Naive thymus-derived CD4-positive, alpha-beta T cell (primary cell): ENCODE measurements at regions not wholly inside any gene's neighbourhood (a gene's known extent, or its start where the extent isn't known, plus 50 kb on each side); places are given as distances from the start of the nearest gene placed in this dataset.

Source experiments
- ATAC-seq: fragments of 150-1000 bp; cut with Tn5 transposase; 2 replicates; pipeline ENCODE4 v1.10.0; 2021; ENCODE audit warnings: mild to moderate bottlenecking, moderate library complexity
- CTCF ChIA-PET: fragments of 350-600 bp; sonication (Branson Sonifier 250); formaldehyde crosslinking; loops from one replicate; lab custom pipeline; 2021; ENCODE audit warnings: antibody characterized with exemption; lab: Charles Lee
- POLR2A ChIA-PET: fragments of 350-600 bp; sonication (Branson Sonifier 250); formaldehyde crosslinking; loops from one replicate; lab custom pipeline; 2021; ENCODE audit warnings: antibody characterized with exemption, inconsistent platforms; lab: Charles Lee
- DNase-seq, 9 donors: peaks; one replicate each; pipeline versions ENCODE4 v3.0.0 to v3.0.0-alpha.2; 2020 to 2022; ENCODE audit warnings: mixed read lengths in 1 of 9
- H3K27ac ChIP-seq: one replicate; pipeline ENCODE4 v1.7.0; 2013; ENCODE audit warnings: mild to moderate bottlenecking, low read depth, low read length, moderate library complexity
- H3K27me3 ChIP-seq, 2 donors: one replicate each; pipeline ENCODE4 v1.7.0; 2013; ENCODE audit warnings: low read length in 2 of 2, mild to moderate bottlenecking in 2 of 2, moderate library complexity in 2 of 2; ENCODE audit not compliant: control insufficient read depth in 2 of 2, insufficient read depth in 2 of 2
- H3K36me3 ChIP-seq, 3 experiments: 1 replicate in 2 of 3; 2 replicates in 1 of 3; pipeline ENCODE4 v1.7.0; 2013; ENCODE audit warnings: low read length in 3 of 3, mild to moderate bottlenecking in 3 of 3, moderate library complexity in 1 of 3; ENCODE audit not compliant: insufficient read depth in 3 of 3, control insufficient read depth in 2 of 3
- H3K4me1 ChIP-seq, 2 donors: one replicate each; pipeline ENCODE4 v1.7.0; 2013; ENCODE audit warnings: low read length in 2 of 2, mild to moderate bottlenecking in 2 of 2, moderate library complexity in 1 of 2; ENCODE audit not compliant: control insufficient read depth in 2 of 2, insufficient read depth in 2 of 2
- H3K4me3 ChIP-seq: 2 replicates; pipeline ENCODE4 v1.7.0; 2013; ENCODE audit warnings: mild to moderate bottlenecking, low read length
- H3K9me3 ChIP-seq, 3 experiments: 1 replicate in 2 of 3; 2 replicates in 1 of 3; pipeline ENCODE4 v1.7.0; 2013; ENCODE audit warnings: low read length in 3 of 3; ENCODE audit not compliant: control insufficient read depth in 2 of 3
- H3K27ac Mint-ChIP-seq, 9 donors: one replicate each; pipeline ENCODE4 v1.8.0; 2020 to 2022; ENCODE audit warnings: mixed read lengths in 9 of 9, mild to moderate bottlenecking in 8 of 9, moderate library complexity in 5 of 9, inconsistent platforms in 2 of 9
- H3K27me3 Mint-ChIP-seq, 5 donors: one replicate each; pipeline ENCODE4 v1.8.0; 2021 to 2022; ENCODE audit warnings: mixed read lengths in 5 of 5, mild to moderate bottlenecking in 1 of 5
- H3K36me3 Mint-ChIP-seq, 5 donors: one replicate each; pipeline ENCODE4 v1.8.0; 2020 to 2022; ENCODE audit warnings: mixed read lengths in 5 of 5, mild to moderate bottlenecking in 3 of 5, inconsistent platforms in 1 of 5
- H3K4me1 Mint-ChIP-seq, 7 donors: one replicate each; pipeline ENCODE4 v1.8.0; 2020 to 2022; ENCODE audit warnings: mixed read lengths in 7 of 7, mild to moderate bottlenecking in 3 of 7, inconsistent platforms in 1 of 7
- H3K4me3 Mint-ChIP-seq, 10 donors: one replicate each; pipeline ENCODE4 v1.8.0; 2020 to 2022; ENCODE audit warnings: mild to moderate bottlenecking in 10 of 10, mixed read lengths in 10 of 10, moderate library complexity in 6 of 10, inconsistent platforms in 2 of 10
- H3K9me3 Mint-ChIP-seq, 11 donors: one replicate each; pipeline ENCODE4 v1.8.0; 2020 to 2022; ENCODE audit warnings: mixed read lengths in 11 of 11, mild to moderate bottlenecking in 4 of 11, inconsistent platforms in 1 of 11, moderate library complexity in 1 of 11
- intact Hi-C, 2 donors: fragments of 100-400 bp; cut with micrococcal nuclease; formaldehyde crosslinking; loops; one replicate each; pipeline ENCODE4 v1.15.1; 2023

DNA sequence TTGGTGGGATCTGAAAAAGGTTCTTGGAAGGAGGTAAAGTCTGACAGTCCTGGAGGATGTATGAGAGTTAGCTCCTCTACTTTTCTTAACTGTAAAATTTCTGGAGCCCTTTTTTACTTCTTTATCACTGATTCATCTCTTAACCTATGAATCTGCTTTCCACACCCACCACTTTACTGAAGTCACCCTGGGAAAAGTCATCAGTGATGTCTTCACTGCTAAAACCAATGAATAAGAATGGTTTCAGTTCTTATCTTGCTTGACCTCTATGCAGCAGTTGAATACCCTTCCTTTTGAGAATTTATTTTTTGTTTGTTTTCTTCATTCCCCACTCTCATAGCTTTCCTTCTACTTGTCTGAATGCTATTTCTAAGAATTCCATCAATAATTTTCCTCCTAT lies 80.0 kb downstream of the AREG start:
- H3K4me1 Mint-ChIP-seq: peaks cover 0 to 2% (median 0%) of the 10 kb centered on the region in 7 donors
- POLR2A ChIA-PET: no interaction called here
- no peak overlapping the region for H3K4me3 Mint-ChIP-seq
- Histone ChIP-seq H3K27ac (no peak overlapping the region), H3K4me3 (no peak overlapping the region), H3K27me3 (no peaks in the 10 kb centered on the region), H3K9me3 (no peaks in the 10 kb centered on the region), H3K4me1 (no peaks in the 10 kb centered on the region), H3K36me3 (no peaks in the 10 kb centered on the region)
- CTCF ChIA-PET: no interaction called here
- ATAC-seq (no peak), DNase-seq (no peak)
- intact Hi-C loops: no loop called here
- no peaks in the 10 kb centered on the region for H3K36me3 Mint-ChIP-seq
- H3K27ac Mint-ChIP-seq: no peak overlapping the region
- H3K9me3 Mint-ChIP-seq: no peaks in the 10 kb centered on the region
- peaks cover 0 to 20% (median 3%) of the 10 kb centered on the region in 5 donors for H3K27me3 Mint-ChIP-seq

DNA sequence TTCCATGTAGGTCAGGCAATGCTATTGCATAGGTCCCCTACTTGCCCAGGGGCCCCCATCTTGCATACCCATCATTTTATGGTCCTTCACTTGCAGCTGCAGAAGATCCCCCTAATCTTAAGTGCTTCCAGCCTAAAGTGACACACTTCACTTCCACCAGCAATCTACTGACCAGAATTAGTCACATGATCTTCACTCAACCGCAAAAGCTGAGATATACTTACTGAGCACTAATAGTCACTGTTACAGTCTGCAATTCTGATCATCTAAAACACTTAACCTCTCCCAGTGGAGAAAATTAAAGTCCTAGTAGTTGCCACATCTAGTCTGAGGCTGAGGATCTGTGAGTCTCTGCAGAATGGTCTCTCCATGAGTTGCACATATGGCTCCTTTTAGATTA lies 82.1 kb downstream of the AREG start:
- POLR2A ChIA-PET: no interaction called here
- intact Hi-C loops: no loop called here
- CTCF ChIA-PET: no interaction called here
- no peak for DNase-seq
- no peaks in the 10 kb centered on the region for H3K36me3 Mint-ChIP-seq
- no peaks in the 10 kb centered on the region for H3K4me1 ChIP-seq
- H3K27ac ChIP-seq: no peak overlapping the region
- no peak overlapping the region for H3K27ac Mint-ChIP-seq
- H3K4me3 Mint-ChIP-seq: no peak overlapping the region
- no peaks in the 10 kb centered on the region for H3K27me3 ChIP-seq
- H3K4me1 Mint-ChIP-seq: peaks cover 0 to 2% (median 0%) of the 10 kb centered on the region in 7 donors
- H3K36me3 ChIP-seq: no peaks in the 10 kb centered on the region
- H3K4me3 ChIP-seq: no peak overlapping the region
- no peaks in the 10 kb centered on the region for H3K9me3 Mint-ChIP-seq
- no peaks in the 10 kb centered on the region for H3K9me3 ChIP-seq
- ATAC-seq: no peak
- H3K27me3 Mint-ChIP-seq: peaks cover 0 to 24% (median 5%) of the 10 kb centered on the region in 5 donors

DNA sequence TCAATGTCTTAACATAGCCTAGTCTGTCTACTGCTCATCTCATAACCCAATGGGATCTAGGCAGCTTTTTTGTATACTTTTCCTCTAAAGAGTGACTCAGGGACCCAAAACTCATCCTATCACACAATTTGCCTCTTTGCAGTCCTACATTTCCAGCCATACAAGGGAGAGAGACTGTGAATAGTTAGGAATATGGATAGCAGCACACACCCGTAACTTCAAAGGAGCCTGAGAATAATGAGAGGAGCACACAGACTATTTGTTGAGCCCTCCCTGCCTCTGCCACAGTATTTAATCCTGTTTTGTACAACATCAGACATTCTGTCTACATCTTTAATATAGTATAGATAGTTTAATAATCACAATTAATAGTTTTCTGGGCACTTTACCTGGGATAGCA lies 83.2 kb downstream of the AREG start:
- Histone ChIP-seq H3K27me3 (no peaks in the 10 kb centered on the region), H3K9me3 (no peaks in the 10 kb centered on the region), H3K27ac (no peak overlapping the region), H3K36me3 (no peaks in the 10 kb centered on the region), H3K4me3 (no peak overlapping the region), H3K4me1 (no peaks in the 10 kb centered on the region)
- H3K4me1 Mint-ChIP-seq: peaks cover 0 to 2% (median 0%) of the 10 kb centered on the region in 7 donors
- H3K9me3 Mint-ChIP-seq: no peaks in the 10 kb centered on the region
- ChIA-PET POLR2A (no interaction called here), CTCF (interaction anchor here (0.5 kb wide), 1 partner anchor 13 kb away, joined by 4 read pairs; no protein-coding TSS in a partner anchor)
- intact Hi-C loops: no loop called here
- DNase-seq (no peak), ATAC-seq (no peak)
- no peak overlapping the region for H3K27ac Mint-ChIP-seq
- H3K27me3 Mint-ChIP-seq: peaks cover 0 to 29% (median 6%) of the 10 kb centered on the region in 5 donors
- H3K36me3 Mint-ChIP-seq: no peaks in the 10 kb centered on the region
- no peak overlapping the region for H3K4me3 Mint-ChIP-seq

DNA sequence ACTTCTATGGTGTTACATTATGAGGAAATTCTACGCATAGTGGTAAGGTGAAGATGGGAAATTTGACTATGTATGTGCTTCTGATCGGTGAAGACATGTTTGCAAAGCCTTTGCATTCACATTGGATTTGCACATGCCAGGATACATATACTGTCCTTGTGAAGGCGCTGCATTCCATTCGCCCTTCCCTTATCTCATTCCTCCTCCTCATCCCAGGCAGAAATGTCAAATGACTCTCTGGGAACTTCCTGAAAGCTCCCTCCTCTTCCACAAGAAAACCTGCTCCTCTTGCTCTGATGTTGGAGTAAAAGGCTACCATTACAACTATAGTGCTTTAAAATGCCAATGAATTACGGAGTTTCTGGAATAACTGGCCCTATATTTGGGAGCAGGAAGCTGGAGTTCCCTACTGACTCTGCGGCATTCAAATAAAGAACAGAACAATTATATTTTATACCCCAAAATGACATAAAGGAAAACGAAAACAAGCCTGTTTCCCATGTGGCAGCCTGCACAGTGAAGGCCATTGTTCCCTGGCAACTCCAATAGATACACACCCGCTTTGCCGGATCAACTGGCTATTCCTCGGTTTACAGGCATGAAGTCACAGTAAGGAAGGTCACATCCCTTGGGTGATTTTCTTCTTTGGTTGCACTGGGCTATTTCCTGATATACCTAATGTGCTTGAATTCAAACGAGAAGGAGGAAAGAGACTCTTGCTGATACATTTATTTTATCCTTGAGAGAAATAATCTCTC lies 84.5 kb downstream of the AREG start:
- no peaks in the 10 kb centered on the region for H3K36me3 Mint-ChIP-seq
- intact Hi-C loops: loop anchor here (5.0 to 10.0 kb wide), 3 partner anchors 143 to 345 kb away; no protein-coding TSS in a partner anchor
- no peak overlapping the region for H3K27ac Mint-ChIP-seq
- no peaks in the 10 kb centered on the region for H3K27me3 ChIP-seq
- H3K4me1 Mint-ChIP-seq: peaks cover 0 to 2% (median 0%) of the 10 kb centered on the region in 7 donors
- no peak overlapping the region for H3K4me3 Mint-ChIP-seq
- ChIA-PET POLR2A (no interaction called here), CTCF (no interaction called here)
- no peak overlapping the region for H3K27ac ChIP-seq
- DNase-seq (no peak), ATAC-seq (no peak)
- H3K9me3 Mint-ChIP-seq: no peaks in the 10 kb centered on the region
- no peaks in the 10 kb centered on the region for H3K36me3 ChIP-seq
- H3K4me1 ChIP-seq: no peaks in the 10 kb centered on the region
- no peak overlapping the region for H3K4me3 ChIP-seq
- peaks cover 0 to 29% (median 6%) of the 10 kb centered on the region in 5 donors for H3K27me3 Mint-ChIP-seq
- H3K9me3 ChIP-seq: no peaks in the 10 kb centered on the region

DNA sequence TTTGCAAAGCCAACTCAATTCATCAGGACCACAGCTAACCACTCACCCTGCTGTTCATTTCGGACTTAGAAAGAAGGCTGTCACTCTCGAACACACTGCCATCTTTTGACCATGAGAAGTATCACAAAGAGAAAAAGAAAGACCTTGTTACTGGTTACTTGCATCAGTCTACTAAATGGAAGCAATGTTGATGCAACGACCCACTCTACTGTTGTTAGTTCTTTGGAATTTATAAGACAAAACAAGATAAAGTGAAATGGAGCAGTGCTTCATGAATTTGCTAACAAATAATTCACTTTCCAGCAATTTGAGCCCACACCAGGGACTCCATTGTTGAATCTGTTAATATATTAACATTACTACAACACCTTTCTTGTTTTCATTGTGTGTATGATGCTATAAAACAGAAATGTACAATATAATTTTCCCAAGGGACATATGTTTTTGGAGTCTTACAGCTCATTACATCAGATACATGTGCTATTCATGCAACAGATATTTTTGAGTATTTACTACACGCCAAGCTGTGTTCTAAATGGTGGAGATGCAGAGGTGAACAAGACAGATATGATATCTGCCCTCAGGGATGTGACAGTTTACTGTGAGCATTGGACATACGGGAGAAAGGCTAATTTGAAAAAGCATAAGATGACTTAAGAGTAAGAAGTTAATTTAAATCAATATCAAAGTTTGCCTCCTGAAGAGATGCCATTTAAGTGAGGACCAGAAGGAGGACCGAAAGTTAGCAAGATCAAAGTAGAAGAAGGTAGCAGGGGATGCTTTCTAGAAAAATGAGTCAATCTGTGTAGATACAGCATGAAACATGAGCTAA lies 87.2 kb downstream of the AREG start:
- intact Hi-C loops: loop anchor here (1.0 to 10.0 kb wide), 8 partner anchors 87 to 347 kb away; partner anchors contain the start of gene AREG (in 1 of the 2)

DNA sequence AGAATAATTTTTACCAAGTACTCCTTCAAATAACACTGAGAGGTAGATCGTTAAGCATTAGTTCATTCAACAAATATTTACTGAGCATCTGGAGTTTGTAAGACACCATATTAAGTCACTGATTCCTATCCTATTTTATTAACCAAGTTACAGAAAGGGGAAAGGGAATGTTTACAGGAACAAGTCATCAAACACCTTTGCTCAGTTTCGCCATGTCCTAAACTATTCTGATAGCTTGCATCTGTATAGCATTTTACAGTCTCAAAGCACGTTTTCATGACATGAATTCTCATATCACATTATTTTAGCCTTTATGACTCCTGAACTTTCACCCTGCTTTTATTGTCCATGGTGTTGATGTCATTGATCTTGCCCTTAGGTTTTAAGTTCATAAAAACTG lies 89.2 kb downstream of the AREG start:
- Histone ChIP-seq H3K4me3 (no peak overlapping the region), H3K27ac (no peak overlapping the region), H3K9me3 (no peaks in the 10 kb centered on the region), H3K36me3 (no peaks in the 10 kb centered on the region), H3K27me3 (no peaks in the 10 kb centered on the region), H3K4me1 (no peaks in the 10 kb centered on the region)
- ChIA-PET POLR2A (no interaction called here), CTCF (interaction anchor here (4.5 kb wide), 1 partner anchor 157 kb away, joined by 46 read pairs; no protein-coding TSS in a partner anchor)
- H3K4me3 Mint-ChIP-seq: no peak overlapping the region
- H3K27ac Mint-ChIP-seq: no peak overlapping the region
- intact Hi-C loops: loop anchor here (5.0 to 10.0 kb wide), 3 partner anchors 138 to 349 kb away; no protein-coding TSS in a partner anchor
- H3K36me3 Mint-ChIP-seq: no peaks in the 10 kb centered on the region
- H3K9me3 Mint-ChIP-seq: no peaks in the 10 kb centered on the region
- DNase-seq (no peak), ATAC-seq (no peak)
- peaks cover 0 to 21% (median 11%) of the 10 kb centered on the region in 5 donors for H3K27me3 Mint-ChIP-seq
- H3K4me1 Mint-ChIP-seq: peaks cover 0 to 2% (median 0%) of the 10 kb centered on the region in 7 donors

More for the DNA sequence above, 87.2 kb downstream of the AREG start:
- Mint-ChIP-seq H3K4me3 (no peak overlapping the region), H3K27ac (no peak overlapping the region), H3K4me1 (peaks cover 0 to 2% (median 0%) of the 10 kb centered on the region in 7 donors), H3K9me3 (no peaks in the 10 kb centered on the region), H3K27me3 (peaks cover 0 to 22% (median 11%) of the 10 kb centered on the region in 5 donors), H3K36me3 (no peaks in the 10 kb centered on the region)
- Histone ChIP-seq H3K4me3 (no peak overlapping the region), H3K27ac (no peak overlapping the region), H3K36me3 (no peaks in the 10 kb centered on the region), H3K4me1 (no peaks in the 10 kb centered on the region), H3K9me3 (no peaks in the 10 kb centered on the region), H3K27me3 (no peaks in the 10 kb centered on the region)
- CTCF ChIA-PET: interaction anchor here (1.0 to 4.5 kb wide), 6 partner anchors 10 to 160 kb away, joined by 3 to 46 read pairs (median 4); no protein-coding TSS in a partner anchor
- peak in 6 of 9 donors; percentile 2 to 34 (median 24) for DNase-seq
- ATAC-seq: peak; percentile 74
- POLR2A ChIA-PET: no interaction called here
